SK-N-SH (cell line): ENCODE measurements at regions not wholly inside any gene's neighbourhood (a gene's known extent, or its start where the extent isn't known, plus 50 kb on each side); places are given as distances from the start of the nearest gene placed in this dataset.

Source experiments
- FOXM1 ChIP-seq: IDR thresholded peaks from 2 replicates; pipeline ENCODE4 v1.4.0; 2012; ENCODE audit warnings: low read depth, mild to moderate bottlenecking
- NFIC ChIP-seq: IDR thresholded peaks from 2 replicates; pipeline ENCODE4 v1.4.0; 2012; ENCODE audit warnings: borderline replicate concordance
- POLR2AphosphoS5 ChIP-seq: IDR thresholded peaks from 2 replicates; pipeline ENCODE4 v1.6.1; 2012; ENCODE audit warnings: low read depth, low read length
- RAD21 ChIP-seq: IDR thresholded peaks from 2 replicates; pipeline ENCODE4 v1.6.1; 2012; ENCODE audit warnings: mild to moderate bottlenecking, low read length
- SMC3 ChIP-seq: IDR thresholded peaks from 2 replicates; pipeline ENCODE4 v1.6.1; 2012; ENCODE audit warnings: low read depth, low read length, improper control_type of control experiment
- TF ChIP-seq, protein P1 (sequence below): fragments of 200-600 bp; sonication (generic); IDR thresholded peaks from 2 replicates; pipeline ENCODE4 v1.6.1; 2017; ENCODE audit warnings: antibody characterized with exemption, mild to moderate bottlenecking, moderate library complexity
- TF ChIP-seq, protein P2 (sequence below): fragments of 150-350 bp; IDR thresholded peaks from 2 replicates; pipeline ENCODE4 v1.6.1; 2017; ENCODE audit warnings: antibody characterized with exemption, low read length, low read depth, borderline replicate concordance

DNA sequence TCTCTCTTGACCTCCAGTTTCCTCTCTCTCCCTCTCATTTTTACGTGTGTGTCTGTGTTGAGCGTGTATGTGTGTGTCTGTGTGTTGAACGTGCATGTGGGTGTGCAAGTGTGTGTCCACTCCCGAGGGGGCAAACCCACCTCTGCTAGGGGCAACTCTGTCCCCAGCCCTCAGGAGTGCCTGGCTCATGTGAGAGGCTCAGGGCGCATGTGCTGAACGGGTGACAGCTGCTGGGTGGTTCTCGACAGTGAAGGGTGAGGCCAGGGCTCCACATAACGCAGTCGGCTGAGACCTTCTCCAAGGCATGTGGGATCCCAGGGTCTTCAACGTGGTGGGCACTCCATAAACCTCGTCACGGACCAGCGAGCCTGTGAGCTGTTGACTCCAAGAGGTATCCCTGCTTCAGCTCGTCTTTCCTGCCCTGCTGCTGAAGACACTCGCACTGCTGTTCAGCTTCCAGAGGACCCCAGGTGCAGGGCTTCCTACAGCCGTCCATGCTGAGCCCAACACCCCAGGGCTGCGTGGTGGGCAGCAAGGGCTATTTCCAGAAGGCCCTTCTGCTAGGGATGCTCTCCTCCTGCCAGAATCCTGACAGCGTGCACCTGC lies 361.6 kb upstream of the SHH start:
- TF ChIP-seq, protein P1, sequence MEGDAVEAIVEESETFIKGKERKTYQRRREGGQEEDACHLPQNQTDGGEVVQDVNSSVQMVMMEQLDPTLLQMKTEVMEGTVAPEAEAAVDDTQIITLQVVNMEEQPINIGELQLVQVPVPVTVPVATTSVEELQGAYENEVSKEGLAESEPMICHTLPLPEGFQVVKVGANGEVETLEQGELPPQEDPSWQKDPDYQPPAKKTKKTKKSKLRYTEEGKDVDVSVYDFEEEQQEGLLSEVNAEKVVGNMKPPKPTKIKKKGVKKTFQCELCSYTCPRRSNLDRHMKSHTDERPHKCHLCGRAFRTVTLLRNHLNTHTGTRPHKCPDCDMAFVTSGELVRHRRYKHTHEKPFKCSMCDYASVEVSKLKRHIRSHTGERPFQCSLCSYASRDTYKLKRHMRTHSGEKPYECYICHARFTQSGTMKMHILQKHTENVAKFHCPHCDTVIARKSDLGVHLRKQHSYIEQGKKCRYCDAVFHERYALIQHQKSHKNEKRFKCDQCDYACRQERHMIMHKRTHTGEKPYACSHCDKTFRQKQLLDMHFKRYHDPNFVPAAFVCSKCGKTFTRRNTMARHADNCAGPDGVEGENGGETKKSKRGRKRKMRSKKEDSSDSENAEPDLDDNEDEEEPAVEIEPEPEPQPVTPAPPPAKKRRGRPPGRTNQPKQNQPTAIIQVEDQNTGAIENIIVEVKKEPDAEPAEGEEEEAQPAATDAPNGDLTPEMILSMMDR = no peak
- TF ChIP-seq FOXM1 = no peak
- TF ChIP-seq POLR2AphosphoS5 = no peak
- TF ChIP-seq NFIC = no peak
- TF ChIP-seq SMC3 = no peak
- TF ChIP-seq, protein P2, sequence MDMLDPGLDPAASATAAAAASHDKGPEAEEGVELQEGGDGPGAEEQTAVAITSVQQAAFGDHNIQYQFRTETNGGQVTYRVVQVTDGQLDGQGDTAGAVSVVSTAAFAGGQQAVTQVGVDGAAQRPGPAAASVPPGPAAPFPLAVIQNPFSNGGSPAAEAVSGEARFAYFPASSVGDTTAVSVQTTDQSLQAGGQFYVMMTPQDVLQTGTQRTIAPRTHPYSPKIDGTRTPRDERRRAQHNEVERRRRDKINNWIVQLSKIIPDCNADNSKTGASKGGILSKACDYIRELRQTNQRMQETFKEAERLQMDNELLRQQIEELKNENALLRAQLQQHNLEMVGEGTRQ = no peak
- TF ChIP-seq RAD21 = no peak
